ENCODE measurements at regions not wholly inside any gene's neighbourhood (a gene's known extent, or its start where the extent isn't known, plus 50 kb on each side); places are given as distances from the start of the nearest gene placed in this dataset.

GRCh38 chr11:34819740-34820482 lies 96.3 kb downstream of the APIP start:
- TF ChIP-seq TAF1 (IDR thresholded peaks at IDR 0.05; ENCODE audit: low read depth) (no peak), USF1 (IDR thresholded peaks at IDR 0.05) (no peak), EP300 (IDR thresholded peaks at IDR 0.05; ENCODE audit: borderline replicate concordance) (no peak), ZBTB7A (IDR thresholded peaks at IDR 0.05; ENCODE audit: low read depth) (no peak), RAD21 (IDR thresholded peaks at IDR 0.05; ENCODE audit: low read depth) (no peak), TEAD4 (IDR thresholded peaks at IDR 0.05) (no peak), FOXM1 (IDR thresholded peaks at IDR 0.05; ENCODE audit: borderline replicate concordance, low read depth) (no peak), REST (IDR thresholded peaks at IDR 0.05; ENCODE audit: low read depth) (no peak), CREB1 (IDR thresholded peaks at IDR 0.05; ENCODE audit: low read depth) (no peak), TCF12 (IDR thresholded peaks at IDR 0.05; ENCODE audit: low read depth) (no peak), YY1 (IDR thresholded peaks at IDR 0.05; ENCODE audit: low read depth) (no peak)

Measured in Ishikawa (cell line).